Uterus (tissue), 3 donors: ENCODE measurements at regions not wholly inside any gene's neighbourhood (a gene's known extent, or its start where the extent isn't known, plus 50 kb on each side); places are given as distances from the start of the nearest gene placed in this dataset.

Experiments used
- DNase-seq, 2 donors: peaks; one replicate each; pipeline ENCODE4 v3.0.0-alpha.2; 2019 to 2020
- H3K27ac ChIP-seq, 2 donors: fragments of 200-600 bp; sonication (generic); 1 replicate in 1 of 2; 2 replicates in 1 of 2; pipeline ENCODE4 v1.5.1; 2016 to 2018
- H3K27me3 ChIP-seq, 2 donors: fragments of 200-600 bp; sonication (generic); one replicate each; pipeline ENCODE4 v1.5.1; 2018 to 2019; ENCODE audit warnings: control low read depth in 1 of 2
- H3K36me3 ChIP-seq, 2 donors: fragments of 200-600 bp; sonication (generic); one replicate each; pipeline ENCODE4 v1.5.1; 2019; ENCODE audit warnings: control low read depth in 1 of 2
- H3K4me1 ChIP-seq, 2 donors: fragments of 200-600 bp; sonication (generic); one replicate each; pipeline ENCODE4 v1.5.1; 2018 to 2019; ENCODE audit warnings: control low read depth in 1 of 2
- H3K4me3 ChIP-seq, 2 donors: fragments of 200-600 bp; sonication (generic); 1 replicate in 1 of 2; 2 replicates in 1 of 2; pipeline ENCODE4 v1.5.1; 2018 to 2019; ENCODE audit warnings: mild to moderate bottlenecking in 1 of 2
- H3K9me3 ChIP-seq, 2 donors: fragments of 200-600 bp; sonication (generic); one replicate each; pipeline ENCODE4 v1.5.1; 2019; ENCODE audit warnings: control low read depth in 1 of 2
- CTCF ChIP-seq, 4 experiments: fragments of 200-600 bp in 2 of 4; fragments of 450-650 bp in 2 of 4; sonication (generic) in 2 of 4; IDR thresholded peaks; one replicate each; pipeline ENCODE4 v1.5.1; 2016 to 2019; ENCODE audit warnings: antibody characterized with exemption in 4 of 4, mild to moderate bottlenecking in 2 of 4, moderate library complexity in 1 of 4
- POLR2A ChIP-seq, 2 donors: fragments of 450-650 bp; IDR thresholded peaks; one replicate each; pipeline ENCODE4 v1.6.1; 2016; ENCODE audit warnings: antibody characterized with exemption in 2 of 2, mild to moderate bottlenecking in 1 of 2, moderate library complexity in 1 of 2
- intact Hi-C: fragments of 100-400 bp; cut with DNase I; formaldehyde crosslinking; loops from one replicate; pipeline ENCODE4 v1.15.1; 2023; ENCODE audit warnings: low total_unique reads
- donor health status: DM: yes; HTN: yes; CAD: no.

- no peak for DNase-seq
- H3K27ac ChIP-seq: no peak overlapping the region
- no peaks in the 10 kb centered on the region for H3K9me3 ChIP-seq
- intact Hi-C loops: no loop called here
- H3K4me1 ChIP-seq: no peaks in the 10 kb centered on the region
- no peak overlapping the region for H3K4me3 ChIP-seq
- TF ChIP-seq POLR2A (IDR thresholded peaks at IDR 0.05): no peak
- no peaks in the 10 kb centered on the region for H3K36me3 ChIP-seq
- no peaks in the 10 kb centered on the region for H3K27me3 ChIP-seq
These were observed 242.6 kb upstream of the ZNF32 start for GRCh38 chr10:43891241-43891640.

DNA sequence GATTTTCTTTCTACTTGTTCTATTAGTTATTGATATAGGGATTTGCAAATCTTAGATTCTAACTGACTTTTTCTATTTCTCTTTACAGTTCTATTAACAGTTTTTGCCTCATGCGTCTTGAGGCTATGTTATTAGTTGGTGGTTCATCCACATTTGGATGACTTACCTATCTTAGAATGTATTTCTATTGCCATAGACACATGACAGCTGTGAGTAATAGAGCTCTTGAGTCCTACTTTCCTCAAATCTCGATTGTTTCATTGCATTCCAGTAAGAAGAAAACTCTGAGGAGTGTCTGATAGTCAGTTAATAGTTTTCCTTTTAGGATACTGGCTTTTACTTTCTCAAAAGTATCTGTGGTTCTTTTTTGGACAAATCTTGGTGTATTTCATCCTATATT lies 241.4 kb upstream of the ZNF32 start:
- intact Hi-C loops: no loop called here
- Histone ChIP-seq H3K27me3 (no peaks in the 10 kb centered on the region), H3K9me3 (no peaks in the 10 kb centered on the region), H3K4me1 (no peaks in the 10 kb centered on the region), H3K27ac (no peak overlapping the region), H3K4me3 (no peak overlapping the region), H3K36me3 (no peaks in the 10 kb centered on the region)
- DNase-seq: no peak
- TF ChIP-seq CTCF (IDR thresholded peaks at IDR 0.05) (no peak), POLR2A (IDR thresholded peaks at IDR 0.05) (no peak)

DNA sequence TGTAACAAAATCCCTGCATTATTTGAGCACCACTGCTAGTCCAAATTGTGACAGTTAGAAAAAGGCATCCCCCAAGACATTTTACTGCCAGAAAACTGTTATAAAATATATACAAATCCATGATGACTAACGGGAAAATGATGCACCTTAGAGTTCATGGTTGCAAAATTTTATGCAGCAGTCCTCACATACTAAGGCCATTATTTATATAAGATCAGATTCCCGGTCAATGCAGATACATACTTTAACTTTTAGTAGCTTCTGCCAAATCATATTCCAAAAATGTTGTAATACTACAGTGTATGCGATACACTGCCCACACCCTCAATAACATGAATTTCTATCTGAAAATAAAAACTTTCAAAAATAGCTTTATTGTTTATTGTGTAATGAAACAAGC lies 239.9 kb upstream of the ZNF32 start:
- no peak overlapping the region for H3K27ac ChIP-seq
- H3K9me3 ChIP-seq: no peaks in the 10 kb centered on the region
- H3K27me3 ChIP-seq: no peaks in the 10 kb centered on the region
- H3K4me1 ChIP-seq: no peaks in the 10 kb centered on the region
- TF ChIP-seq POLR2A (IDR thresholded peaks at IDR 0.05) (no peak), CTCF (IDR thresholded peaks at IDR 0.05) (no peak)
- no peak for DNase-seq
- intact Hi-C loops: no loop called here
- H3K4me3 ChIP-seq: no peak overlapping the region
- H3K36me3 ChIP-seq: no peaks in the 10 kb centered on the region

DNA sequence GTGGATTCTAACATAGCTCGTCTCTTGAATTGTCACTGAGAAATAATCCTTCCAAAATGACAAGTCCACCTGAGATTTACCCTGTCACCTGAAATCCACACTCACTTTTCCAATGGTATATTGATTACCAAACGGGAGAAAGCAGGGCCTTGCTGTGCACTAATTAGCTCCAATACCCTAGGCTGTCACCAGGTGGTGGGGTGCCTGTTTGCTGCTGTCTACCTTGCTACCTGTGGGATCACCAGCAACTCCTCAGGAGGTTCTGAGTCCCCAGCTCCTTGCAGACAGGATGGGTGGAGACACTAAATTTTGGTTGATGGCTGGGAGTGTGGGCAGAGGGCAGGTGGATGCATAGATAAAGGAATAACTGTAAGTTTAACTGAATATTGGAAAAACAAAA lies 237.2 kb upstream of the ZNF32 start:
- TF ChIP-seq POLR2A (IDR thresholded peaks at IDR 0.05): no peak
- no peak for TF ChIP-seq CTCF (IDR thresholded peaks at IDR 0.05)
- intact Hi-C loops: no loop called here
- no peak for DNase-seq

GRCh38 chr10:43885252-43885651 lies 236.6 kb upstream of the ZNF32 start:
- intact Hi-C loops: no loop called here
- Histone ChIP-seq H3K36me3 (no peaks in the 10 kb centered on the region), H3K4me1 (no peaks in the 10 kb centered on the region), H3K27ac (no peak overlapping the region), H3K9me3 (no peaks in the 10 kb centered on the region), H3K27me3 (no peaks in the 10 kb centered on the region), H3K4me3 (no peak overlapping the region)
- TF ChIP-seq POLR2A (IDR thresholded peaks at IDR 0.05): no peak
- TF ChIP-seq CTCF (IDR thresholded peaks at IDR 0.05): no peak
- no peak for DNase-seq

More for the DNA sequence above, 237.2 kb upstream of the ZNF32 start:
- Histone ChIP-seq H3K27me3 (no peaks in the 10 kb centered on the region), H3K36me3 (no peaks in the 10 kb centered on the region), H3K4me1 (no peaks in the 10 kb centered on the region), H3K9me3 (no peaks in the 10 kb centered on the region), H3K27ac (no peak overlapping the region), H3K4me3 (no peak overlapping the region)

DNA sequence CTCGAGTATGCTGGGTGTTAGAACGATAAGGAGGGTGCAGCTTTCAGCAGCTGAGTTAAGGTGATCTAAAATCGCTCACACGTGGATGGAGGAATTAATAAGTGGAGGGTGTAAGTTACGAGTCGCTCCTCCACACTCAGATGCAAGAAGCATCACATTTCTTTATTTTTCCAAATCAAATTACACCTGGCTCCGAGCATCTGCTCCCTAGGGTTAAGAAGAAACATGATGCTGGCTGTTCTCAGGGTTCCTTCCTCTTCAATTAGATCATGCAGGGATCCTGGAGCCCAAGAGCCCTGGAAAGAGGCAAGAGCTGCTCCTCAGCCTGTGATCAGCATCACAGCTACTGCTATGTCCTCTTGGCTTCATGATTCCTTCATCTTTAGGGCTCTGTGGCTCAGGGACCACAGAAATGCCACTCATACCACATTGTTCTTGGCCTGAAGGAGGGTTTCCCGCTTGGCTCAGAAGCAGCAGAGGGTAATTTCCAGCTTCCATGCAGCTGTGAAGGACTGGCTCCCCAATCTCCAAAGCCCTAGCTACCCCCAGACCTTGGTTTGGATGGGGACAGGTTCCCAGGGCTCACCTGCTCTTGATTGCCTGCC lies 235.9 kb upstream of the ZNF32 start:
- no peak overlapping the region for H3K4me3 ChIP-seq
- no peaks in the 10 kb centered on the region for H3K4me1 ChIP-seq
- TF ChIP-seq CTCF (IDR thresholded peaks at IDR 0.05) (no peak), POLR2A (IDR thresholded peaks at IDR 0.05) (no peak)
- H3K27ac ChIP-seq: no peak overlapping the region
- no peaks in the 10 kb centered on the region for H3K36me3 ChIP-seq
- intact Hi-C loops: no loop called here
- H3K27me3 ChIP-seq: no peaks in the 10 kb centered on the region
- no peak for DNase-seq
- no peaks in the 10 kb centered on the region for H3K9me3 ChIP-seq
